GM19463 (cell line): ENCODE measurements at regions not wholly inside any gene's neighbourhood (a gene's known extent, or its start where the extent isn't known, plus 50 kb on each side); places are given as distances from the start of the nearest gene placed in this dataset.
"Not testable (repeated sequence)": the region's sequence is repeated elsewhere in the genome, so short reads cannot be mapped to it uniquely, and the experiment has no call there.

Source experiments
- ATAC-seq: cut with Tn5 transposase; IDR thresholded peaks from one replicate; pipeline ENCODE4 v1.9.1; 2021; ENCODE audit warnings: mild to moderate bottlenecking, moderate library complexity; ENCODE audit not compliant: unreplicated experiment

DNA sequence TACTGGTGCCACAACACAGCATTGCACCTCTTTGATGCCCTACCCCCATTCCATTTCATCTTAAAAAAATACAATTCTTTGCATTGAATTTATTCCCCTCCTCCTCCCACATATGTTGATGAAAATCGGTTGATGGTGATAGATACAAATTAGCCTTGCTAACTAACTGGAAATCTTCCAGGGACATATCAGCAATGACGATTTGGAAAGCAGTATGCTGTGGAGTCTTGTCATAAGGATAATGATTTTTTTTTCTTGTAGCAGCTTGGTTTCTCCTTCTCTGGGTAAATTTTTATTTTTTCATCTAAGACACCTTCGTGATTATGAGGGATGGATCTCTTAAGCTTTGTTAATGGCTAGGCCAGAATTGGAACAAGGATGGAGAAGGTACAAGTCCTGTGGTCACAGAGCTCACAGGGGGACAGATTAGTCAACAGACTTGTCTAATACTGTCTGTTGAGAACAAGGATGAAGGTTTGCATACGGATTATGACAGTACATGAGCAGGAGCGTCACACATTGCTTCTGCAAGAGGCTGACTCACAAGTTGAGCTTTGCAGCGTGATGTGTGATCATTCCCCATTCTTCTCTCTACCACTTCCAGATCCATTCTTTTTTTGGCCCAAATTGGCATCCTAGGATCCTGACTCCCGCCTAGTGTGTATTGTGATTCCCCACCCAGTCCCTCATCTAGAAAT lies 233.1 kb upstream of the FERMT1 start:
- no peak for ATAC-seq

DNA sequence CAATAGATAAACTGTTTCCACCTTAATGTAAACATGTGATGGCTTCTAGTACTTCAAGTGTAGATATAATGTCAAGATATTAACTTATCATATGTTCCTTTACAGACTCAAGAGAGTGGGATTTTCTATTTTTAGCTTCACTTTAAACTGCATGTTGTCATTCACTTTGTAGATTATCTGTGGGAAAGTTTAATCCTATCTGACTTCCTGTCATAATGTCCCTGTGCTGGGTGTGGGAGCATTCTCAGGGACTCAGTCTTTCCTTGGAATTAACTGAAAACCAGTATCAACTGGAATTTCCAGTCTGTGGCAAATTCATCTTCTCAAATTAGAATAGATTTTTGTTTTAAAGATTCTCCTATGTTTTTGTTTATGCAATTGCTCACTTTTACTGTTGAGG lies 226.1 kb upstream of the FERMT1 start:
- ATAC-seq: no peak

DNA sequence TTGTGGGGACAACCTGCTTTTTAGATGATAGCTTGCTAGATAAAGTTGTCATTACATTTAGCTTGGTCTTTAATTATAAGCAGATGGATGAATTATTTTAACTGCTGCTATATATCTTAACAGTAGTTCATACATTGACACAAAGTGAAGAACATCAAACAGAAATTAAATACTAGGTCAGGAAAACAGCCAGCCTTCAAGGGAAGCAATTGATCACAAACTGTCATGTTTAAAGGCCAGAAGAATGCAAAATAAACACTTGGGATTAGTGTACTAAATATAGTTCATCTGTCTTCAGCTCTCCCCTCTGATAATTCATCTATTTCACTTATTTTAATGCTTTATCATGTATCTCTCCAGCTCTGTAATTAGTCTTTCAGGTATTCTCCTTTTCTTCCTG lies 225.1 kb upstream of the FERMT1 start:
- ATAC-seq: no peak

DNA sequence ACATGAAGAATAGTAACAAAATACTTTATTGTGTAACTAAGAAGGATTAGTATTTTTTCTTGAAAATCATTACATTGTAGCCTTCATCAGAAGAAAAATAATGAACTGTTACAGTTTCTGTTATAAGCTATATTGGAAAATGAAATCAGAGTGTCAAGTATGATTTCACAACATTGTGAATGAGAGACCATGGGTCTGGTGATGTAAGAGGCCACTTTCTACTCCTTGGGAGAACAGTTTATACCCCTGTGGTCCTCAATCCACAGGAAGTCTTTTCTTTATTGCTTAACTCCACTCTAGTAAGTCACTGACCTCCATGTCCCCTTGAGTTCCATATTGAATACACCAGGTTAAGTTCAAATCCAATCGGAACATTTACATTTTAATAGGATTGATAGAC lies 218.7 kb upstream of the FERMT1 start:
- ATAC-seq: no peak

DNA sequence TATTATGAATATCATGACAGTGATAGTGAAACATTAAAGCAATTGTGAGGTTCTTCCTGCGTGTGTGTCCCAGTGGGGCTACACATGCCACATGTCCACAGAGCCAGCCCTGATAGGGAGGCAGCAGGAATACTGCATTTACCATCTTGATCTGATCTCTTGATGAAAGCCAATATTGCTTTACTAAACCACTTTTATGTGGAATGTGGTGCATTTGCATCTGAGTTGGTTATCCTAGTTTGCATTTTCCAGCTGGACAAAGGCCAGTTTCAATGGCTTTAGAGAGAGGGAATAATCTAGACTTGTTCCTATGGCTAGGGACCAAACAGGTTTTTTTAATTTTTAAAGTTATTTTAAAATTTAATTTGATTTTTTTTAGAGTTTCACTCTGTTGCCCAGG lies 216.3 kb upstream of the FERMT1 start:
- no peak for ATAC-seq

DNA sequence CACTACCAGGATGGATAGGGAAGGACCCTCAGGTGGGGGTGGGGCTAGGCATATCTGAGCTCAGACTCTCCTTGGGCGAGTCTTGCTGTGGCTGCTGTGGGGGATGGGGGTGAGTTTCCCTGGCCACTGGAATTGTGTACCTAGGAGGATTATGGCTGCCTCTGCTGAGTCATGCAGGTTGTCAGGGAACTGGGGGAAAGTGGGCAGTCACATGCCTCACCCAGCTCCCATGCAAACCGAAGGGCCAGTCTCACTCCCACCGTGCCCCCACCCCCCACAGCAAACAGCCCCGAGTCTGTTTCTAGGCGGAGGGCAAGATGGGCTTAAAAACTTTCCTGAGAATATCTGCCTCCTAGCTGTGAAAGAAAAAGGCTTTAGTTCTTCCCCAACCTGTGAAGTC lies 210.3 kb upstream of the FERMT1 start:
- no peak for ATAC-seq

DNA sequence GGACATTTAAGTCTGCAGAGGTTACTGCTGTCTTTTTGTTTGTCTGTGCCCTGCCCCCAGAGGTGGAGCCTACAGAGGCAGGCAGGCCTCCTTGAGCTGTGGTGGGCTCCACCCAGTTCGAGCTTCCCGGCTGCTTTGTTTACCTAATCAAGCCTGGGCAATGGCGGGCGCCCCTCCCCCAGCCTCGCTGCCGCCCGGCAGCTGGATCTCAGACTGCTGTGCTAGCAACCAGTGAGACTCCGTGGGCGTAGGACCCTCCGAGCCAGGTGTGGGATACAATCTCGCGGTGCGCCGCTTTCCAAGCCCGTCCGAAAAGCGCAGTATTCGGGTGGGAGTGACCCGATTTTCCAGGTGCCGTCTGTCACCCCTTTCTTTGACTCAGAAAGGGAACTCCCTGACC lies 198.4 kb upstream of the FERMT1 start:
- ATAC-seq: not testable (repeated sequence)

DNA sequence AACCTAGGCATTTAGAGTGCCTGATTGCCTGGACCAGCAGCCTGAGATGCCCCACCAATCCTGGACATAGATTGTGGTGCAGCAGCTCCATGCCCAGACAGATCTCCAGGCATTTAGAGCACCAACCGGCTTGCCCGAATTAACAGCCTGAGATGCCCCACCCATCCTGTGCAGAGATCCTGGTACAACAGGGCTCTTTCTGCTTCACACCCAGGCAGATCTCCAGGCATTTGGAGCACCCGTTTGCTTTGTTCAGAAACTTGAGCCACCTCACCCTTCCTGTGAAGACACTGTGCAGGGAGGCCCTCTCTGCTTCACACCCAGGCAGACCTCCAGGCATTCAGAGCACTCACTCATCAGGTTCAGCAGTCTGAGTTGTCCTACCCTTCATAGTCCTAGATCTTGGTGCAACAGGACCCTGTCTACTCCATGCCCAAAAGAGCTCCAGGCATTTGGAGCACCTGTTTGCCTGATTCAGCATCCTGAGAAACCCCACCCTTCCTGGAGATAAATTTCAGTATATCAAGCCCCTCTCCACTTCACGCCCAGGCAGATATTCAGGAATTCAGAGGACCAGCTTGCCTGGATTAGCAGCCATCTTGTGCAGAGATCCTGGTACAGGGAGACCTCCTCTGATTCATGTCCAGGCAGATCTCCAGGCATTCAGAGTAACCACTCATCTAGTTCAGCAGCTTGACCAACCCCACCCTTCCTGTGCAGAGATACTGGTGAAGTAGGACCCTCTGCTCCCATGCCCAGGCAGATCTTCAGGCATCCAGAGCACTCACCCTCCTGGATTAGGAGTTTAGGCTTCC lies 189.2 kb upstream of the FERMT1 start:
- ATAC-seq: no peak

DNA sequence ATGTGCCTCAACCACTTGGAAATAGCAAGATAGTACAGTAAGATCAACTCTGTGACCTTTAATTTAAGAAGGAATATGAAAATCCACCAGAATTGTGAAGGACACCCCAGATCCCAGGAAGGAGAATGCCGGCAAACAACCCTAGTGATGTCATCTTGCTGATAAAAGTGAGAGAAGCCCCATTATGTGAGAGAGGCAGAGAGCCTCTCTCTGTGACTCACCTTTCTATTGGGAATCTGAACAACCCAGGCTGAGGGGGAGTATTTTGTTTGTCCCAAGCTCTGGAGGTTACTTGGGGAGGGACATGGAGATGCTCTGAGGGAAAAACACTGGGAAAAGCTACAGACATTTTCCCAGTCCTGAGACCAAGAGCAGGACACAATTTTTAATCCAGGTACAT lies 188.3 kb upstream of the FERMT1 start:
- no peak for ATAC-seq

DNA sequence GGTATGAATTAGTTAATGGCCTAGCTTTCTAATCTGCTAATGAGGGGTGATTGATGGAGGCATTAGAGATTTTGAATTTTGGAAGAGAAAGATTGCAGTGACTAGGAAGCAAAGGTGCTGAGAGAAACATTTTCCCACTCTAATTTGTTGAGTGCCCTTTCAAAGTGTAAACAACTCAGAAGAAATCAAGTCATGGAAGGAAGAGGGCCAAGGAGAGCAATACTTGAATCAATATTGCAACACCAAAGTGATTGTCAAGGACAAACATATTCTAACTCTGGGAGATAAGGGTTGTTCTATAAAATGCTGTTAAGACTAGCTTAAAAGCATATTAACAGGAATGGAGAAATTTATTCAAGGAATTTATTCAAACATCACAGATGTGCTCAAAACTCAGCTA lies 182.7 kb upstream of the FERMT1 start:
- no peak for ATAC-seq

DNA sequence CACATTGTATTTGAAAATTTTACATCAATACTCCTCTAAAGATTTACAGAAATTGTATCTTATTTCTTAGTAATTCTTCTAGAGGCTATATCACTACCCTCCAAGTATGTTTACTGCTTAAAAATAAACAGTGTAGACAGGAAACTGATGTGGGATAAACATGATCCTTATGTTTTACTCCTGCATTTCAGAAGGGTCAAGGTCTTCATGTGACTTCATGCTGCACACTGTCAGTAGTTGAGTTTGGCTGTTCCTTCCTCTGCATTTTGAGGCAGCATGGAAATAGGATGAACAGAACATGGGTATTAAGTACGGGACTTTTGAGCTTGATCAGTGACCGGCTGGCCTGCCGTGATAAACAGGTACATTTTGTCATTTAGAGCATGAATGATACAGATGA lies 179.2 kb upstream of the FERMT1 start:
- no peak for ATAC-seq

DNA sequence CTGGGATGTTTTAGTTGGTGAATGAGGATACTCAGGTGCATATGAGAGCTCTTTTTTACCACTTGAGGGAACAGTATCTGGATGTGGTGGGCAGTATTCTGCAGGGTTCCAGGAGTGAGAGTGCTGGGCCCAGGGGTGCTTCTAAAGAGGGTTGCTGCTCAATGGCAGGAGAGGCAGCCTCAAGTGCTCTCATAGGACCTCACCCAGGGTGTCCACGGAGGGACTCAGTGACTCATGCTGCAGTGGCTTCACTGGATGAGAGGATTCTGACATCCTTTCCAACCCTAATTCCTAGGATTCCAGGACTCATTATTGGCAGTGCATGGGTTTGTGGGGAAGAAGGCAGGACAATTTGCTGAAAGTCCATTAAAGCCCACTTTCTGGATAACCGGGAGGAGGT lies 176.6 kb upstream of the FERMT1 start:
- no peak for ATAC-seq

DNA sequence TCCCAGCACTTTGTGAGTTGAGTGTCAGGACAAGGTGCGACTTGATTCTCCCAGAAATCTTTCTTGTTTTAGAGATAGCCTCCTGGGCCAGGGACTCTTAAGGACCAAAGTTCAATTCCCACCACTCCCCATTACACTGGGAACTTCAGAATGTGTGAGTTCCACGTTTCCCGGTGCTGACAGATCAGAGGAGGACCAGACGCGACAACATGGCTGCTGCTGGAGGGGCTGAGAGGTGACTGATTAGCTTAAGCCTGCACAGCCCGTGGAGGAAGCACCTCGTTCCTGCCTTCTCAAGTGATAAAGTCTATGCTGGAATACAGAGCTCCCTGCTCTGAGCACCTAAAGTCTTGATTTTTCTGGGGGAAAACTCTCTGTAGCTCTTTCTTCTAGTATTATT lies 175.2 kb upstream of the FERMT1 start:
- ATAC-seq: no peak

DNA sequence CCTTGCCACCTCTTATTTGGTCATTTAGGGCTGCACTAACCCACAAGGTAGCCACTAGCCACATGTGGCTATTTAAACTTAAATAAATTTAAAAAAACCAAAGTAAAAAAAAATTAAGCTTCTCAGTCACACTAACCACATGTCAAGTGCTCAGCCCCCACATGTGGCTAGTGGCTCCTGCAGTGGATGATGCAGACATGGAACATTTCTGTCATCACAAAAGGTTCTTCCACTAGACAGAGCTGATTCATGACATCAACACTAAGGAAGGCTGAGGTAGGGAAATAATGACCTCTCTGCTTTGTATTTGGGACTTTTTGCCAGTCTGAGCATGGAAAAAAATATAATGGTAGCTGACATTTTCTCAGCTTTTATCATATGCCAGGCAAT lies 173.0 kb upstream of the FERMT1 start:
- no peak for ATAC-seq

DNA sequence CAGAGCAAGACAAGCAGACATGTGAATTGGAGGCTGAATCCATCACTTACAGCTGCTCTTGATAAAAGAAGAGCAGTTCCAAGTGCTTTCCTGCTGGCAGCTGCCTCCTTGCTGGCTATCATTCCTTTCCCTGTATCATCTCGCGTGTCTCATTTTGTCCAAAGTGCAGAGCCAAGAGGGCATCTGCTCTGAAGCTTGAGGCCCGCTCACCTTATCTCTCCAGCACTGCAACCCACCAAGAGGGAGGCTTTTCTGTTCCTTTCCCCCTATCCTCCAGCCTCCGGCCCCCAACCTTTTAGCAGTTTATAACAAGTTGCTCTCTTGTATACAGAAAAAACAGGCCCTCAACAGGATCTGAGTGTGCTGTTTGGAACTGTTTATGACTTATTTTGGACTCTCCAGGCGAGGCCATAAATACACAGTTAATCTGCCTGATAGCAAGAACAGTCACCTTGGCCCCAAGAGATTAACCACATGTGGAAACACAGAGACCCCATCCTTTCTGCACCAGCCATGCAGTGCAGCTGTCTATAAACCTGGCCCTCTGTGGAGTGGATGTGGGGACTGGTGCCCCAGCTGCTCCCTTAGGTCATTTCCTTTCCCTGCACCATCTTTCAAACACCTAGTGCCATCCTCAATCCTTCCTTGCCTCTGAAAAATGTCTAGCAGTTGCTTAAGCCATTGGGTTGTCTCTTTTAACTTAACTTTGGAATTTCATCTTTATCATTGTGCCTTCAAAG lies 172.5 kb upstream of the FERMT1 start:
- no peak for ATAC-seq

DNA sequence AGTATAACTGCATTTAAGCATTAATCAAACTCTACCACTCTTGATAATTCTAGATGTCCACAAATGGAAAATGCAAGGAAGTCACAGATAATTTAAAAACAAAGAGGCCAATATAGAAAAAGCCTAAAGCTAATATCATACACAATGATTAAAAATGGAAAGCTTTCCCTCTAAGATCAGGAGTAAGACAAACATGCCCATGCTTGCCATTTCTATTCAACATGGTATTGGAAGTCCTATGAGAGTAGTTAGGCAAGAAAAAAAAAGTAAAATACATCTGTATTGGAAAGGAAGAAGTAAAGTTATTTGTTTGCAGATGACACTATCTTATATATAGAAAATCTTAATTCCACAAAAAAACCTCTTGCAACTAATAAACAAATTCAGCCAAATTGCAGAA lies 164.6 kb upstream of the FERMT1 start:
- no peak for ATAC-seq

DNA sequence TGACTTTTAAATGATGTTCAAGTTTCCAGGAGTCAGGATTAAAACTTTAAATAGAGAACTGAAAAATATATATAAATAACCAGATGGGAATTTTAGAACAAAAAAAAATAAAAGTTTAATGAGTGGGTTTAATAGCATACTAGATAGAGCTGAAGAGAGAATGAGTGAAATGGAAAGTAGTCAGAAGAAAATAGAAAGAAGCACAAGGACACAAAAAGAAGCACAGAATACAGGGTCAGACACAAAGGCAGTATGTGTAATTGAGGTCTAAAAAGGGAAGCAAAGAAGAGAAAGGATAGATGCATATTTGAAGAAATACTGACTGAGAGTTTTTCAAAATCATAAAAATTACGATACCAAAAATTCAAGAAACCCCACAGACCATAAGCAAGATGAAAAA lies 159.8 kb upstream of the FERMT1 start:
- no peak for ATAC-seq

DNA sequence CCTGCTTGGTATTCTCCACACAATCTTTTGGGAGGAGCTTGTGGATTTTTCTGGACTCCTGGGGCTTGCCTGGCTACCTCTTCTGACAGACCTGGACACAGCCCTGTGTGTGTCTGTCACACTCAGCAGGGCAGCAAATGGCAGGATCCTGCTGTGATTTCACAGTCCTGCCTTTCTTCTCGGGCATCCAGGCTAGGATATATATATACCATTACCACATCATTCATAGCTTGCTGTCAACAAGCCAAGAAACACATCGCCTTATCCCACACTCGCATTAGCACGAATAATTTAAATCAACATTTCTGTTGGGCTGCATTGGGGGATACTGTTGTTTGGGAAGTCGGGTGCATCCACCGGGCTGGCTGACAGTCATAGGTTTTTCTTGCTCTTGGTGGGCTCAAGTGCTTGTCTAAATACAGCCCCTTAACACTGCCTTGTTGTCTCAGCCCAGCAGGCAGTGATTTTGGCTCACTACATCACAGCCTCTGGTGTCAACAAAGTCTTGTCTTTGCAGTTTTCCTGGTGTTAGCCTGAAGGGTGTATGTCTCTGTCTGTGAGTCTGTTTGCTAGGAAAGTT lies 154.9 kb upstream of the FERMT1 start:
- no peak for ATAC-seq

DNA sequence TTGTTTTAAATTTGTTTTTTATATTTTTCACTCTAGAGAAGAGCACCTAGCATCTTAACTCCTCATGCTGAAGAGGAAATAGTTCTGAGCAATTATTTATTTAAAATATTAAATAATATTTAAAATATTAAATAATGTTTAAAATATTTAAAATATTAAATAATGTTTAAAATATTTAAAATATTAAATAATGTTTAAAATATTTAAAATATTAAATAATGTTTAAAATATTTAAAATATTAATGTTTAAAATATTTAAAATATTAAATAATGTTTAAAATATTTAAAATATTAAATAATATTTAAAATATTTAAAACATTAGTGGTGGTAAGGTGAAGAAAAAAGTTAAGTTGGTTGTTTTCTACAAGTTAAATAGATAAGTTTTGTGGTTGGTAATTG lies 147.6 kb upstream of the FERMT1 start:
- ATAC-seq: not testable (repeated sequence)

DNA sequence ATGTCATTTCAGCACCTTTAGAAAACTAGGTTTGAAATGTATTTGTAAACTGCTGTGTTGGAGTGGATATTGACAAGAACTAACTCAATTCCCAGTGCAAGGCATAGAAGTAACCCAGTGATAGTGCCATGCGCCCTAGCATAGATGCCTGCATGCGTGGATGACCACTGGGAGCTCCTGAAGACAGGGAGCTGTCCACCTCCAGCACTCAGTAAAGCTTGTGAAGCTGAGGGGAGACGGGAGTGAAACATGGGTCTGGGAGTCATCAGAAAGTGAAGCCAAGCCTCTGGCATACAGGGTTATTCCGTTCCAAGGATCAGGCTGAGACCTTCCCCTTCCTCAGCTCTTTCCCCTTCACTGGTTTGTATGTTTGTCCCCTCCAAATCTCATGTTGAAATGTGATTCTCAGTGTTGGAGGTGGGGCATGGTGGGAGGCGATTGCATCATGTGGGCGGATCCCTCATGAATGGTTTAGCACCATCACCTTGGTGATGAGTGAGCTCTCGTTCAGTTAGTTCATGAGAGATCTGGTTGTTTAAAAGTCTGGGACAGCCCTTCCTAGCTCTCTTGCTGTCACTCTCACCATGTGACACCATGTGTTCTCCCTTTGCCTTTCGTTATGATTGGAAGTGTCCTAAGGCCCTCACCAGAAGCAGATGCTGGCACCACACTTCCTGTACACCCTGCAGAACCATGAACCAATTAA lies 146.5 kb upstream of the FERMT1 start:
- ATAC-seq: no peak
